K562 (cell line): ENCODE measurements at regions not wholly inside any gene's neighbourhood (a gene's known extent, or its start where the extent isn't known, plus 50 kb on each side); places are given as distances from the start of the nearest gene placed in this dataset.

Experiments used
- ATAC-seq: fragments of 200-7000 bp; cut with Tn5 transposase; 3 replicates; pipeline ENCODE4 v1.9.1; 2020; ENCODE audit warnings: moderate library complexity
- BruUV-seq: library from RNA; stranded (reverse); fragments of 400-500 nt; replicated peaks from 2 replicates; lab custom pipeline; 2021; lab: Mats Ljungman, UMichigan
- CTCF ChIA-PET: fragments of 300-600 bp; formaldehyde crosslinking; extraction: SDS; loops from one replicate; lab custom pipeline; 2021; ENCODE audit warnings: low intra/inter-chr PET ratio; lab: Yijun Ruan, JAX
- POLR2A ChIA-PET: fragments of 300-600, 350-650 bp; sonication (Branson Sonifier 250); formaldehyde crosslinking; extraction: SDS; loops from one replicate; lab custom pipeline; 2021; ENCODE audit warnings: antibody characterized with exemption, inconsistent platforms; lab: Yijun Ruan, JAX
- DNase-seq, 4 experiments: peaks; one replicate each; pipeline versions ENCODE4 v3.0.0 to v3.0.0-alpha.2; 2011 to 2018; ENCODE audit warnings: low spot score in 3 of 4, mixed read lengths in 3 of 4; ENCODE audit errors: extremely low read depth in 1 of 4
- FAIRE-seq: peaks from 2 replicates; lab custom pipeline; 2011; peaks lifted over from hg19 to GRCh38; lab: Jason Lieb, UNC
- H2AFZ ChIP-seq: 2 replicates; pipeline ENCODE4 v1.6.0; 2011; ENCODE audit warnings: low read depth, low read length, control low read depth, inconsistent platforms
- H3K27ac ChIP-seq: fragments of 200-600 bp; 3 replicates; pipeline ENCODE4 v1.8.0; 2011; ENCODE audit warnings: low read depth, mild to moderate bottlenecking, control low read depth, inconsistent platforms, low read length, moderate library complexity, mixed read lengths; ENCODE audit errors: extremely low read depth
- H3K27me3 ChIP-seq, 2 experiments: fragments of 300-600 bp in 1 of 2; 2 replicates in 1 of 2; 3 replicates in 1 of 2; pipeline versions ENCODE4 v1.6.0 to v1.8.0; 2011; ENCODE audit warnings: inconsistent platforms in 2 of 2, low read length in 2 of 2, mild to moderate bottlenecking in 1 of 2, mixed read lengths in 1 of 2, moderate library complexity in 1 of 2; ENCODE audit not compliant: control insufficient read depth in 2 of 2, insufficient read depth in 2 of 2
- H3K36me3 ChIP-seq: fragments of 300-600 bp; 3 replicates; pipeline ENCODE4 v1.8.0; 2011; ENCODE audit warnings: mild to moderate bottlenecking, low read length, inconsistent platforms; ENCODE audit not compliant: control insufficient read depth, insufficient read depth
- H3K4me1 ChIP-seq, 2 experiments: fragments of 200-600 bp in 1 of 2; replicated peaks in 1 of 2; 2 replicates in 1 of 2; 3 replicates in 1 of 2; pipeline versions ENCODE4 v1.5.1 to v1.8.0; 2011; ENCODE audit warnings: inconsistent platforms in 2 of 2, low read length in 2 of 2, mild to moderate bottlenecking in 1 of 2, mixed read lengths in 1 of 2, moderate library complexity in 1 of 2; ENCODE audit not compliant: control insufficient read depth in 2 of 2, insufficient read depth in 2 of 2
- H3K4me2 ChIP-seq: 2 replicates; pipeline ENCODE4 v1.6.1; 2011; ENCODE audit warnings: low read length, control low read depth, inconsistent platforms, mixed read lengths; ENCODE audit not compliant: insufficient read depth
- H3K4me3 ChIP-seq: fragments of 200-600 bp; sonication (generic), shearing (Covaris generic); 2 replicates; pipeline ENCODE4 v1.5.1; 2016; ENCODE audit warnings: control low read depth, inconsistent platforms
- H3K79me2 ChIP-seq: fragments of 200-600 bp; 3 replicates; pipeline ENCODE4 v1.8.0; 2011; ENCODE audit warnings: low read length, inconsistent platforms; ENCODE audit not compliant: control insufficient read depth, insufficient read depth
- H3K9ac ChIP-seq, 2 experiments: 2 replicates each; pipeline versions ENCODE4 v1.6.0 to v1.6.1; 2011; ENCODE audit warnings: low read depth in 2 of 2, low read length in 2 of 2, control low read depth in 1 of 2, inconsistent platforms in 1 of 2, mild to moderate bottlenecking in 1 of 2, mixed read lengths in 1 of 2; ENCODE audit not compliant: insufficient read depth in 1 of 2
- H3K9me1 ChIP-seq: one replicate; pipeline ENCODE4 v1.6.0; 2011; ENCODE audit warnings: inconsistent platforms, mild to moderate bottlenecking, low read length, moderate library complexity; ENCODE audit not compliant: control insufficient read depth, insufficient read depth
- H3K9me3 ChIP-seq: replicated peaks from 2 replicates; pipeline ENCODE4 v1.5.1; 2011; ENCODE audit warnings: low read depth, low read length, inconsistent platforms; ENCODE audit not compliant: control insufficient read depth, insufficient read depth
- H4K20me1 ChIP-seq: replicated peaks from 2 replicates; pipeline ENCODE4 v1.6.1; 2011; ENCODE audit warnings: low read length, inconsistent platforms, mixed read lengths; ENCODE audit not compliant: control insufficient read depth, insufficient read depth
- CEBPB ChIP-seq: fragments of 450-650 bp; IDR thresholded peaks from 2 replicates; pipeline ENCODE4 v1.6.1; 2016; ENCODE audit warnings: missing genetic modification characterization, missing compliant biosample characterization
- HOXB6 ChIP-seq: fragments of 250-450 bp; sonication (Bioruptor Pico); IDR thresholded peaks from 2 replicates; pipeline ENCODE4 v1.5.1; 2022; ENCODE audit warnings: mild to moderate bottlenecking, borderline replicate concordance
- NCOA1 ChIP-seq: fragments of 450-650 bp; IDR thresholded peaks from 2 replicates; pipeline ENCODE4 v1.6.1; 2016; ENCODE audit warnings: low read depth
- RFX1 ChIP-seq: fragments of 450-650 bp; IDR thresholded peaks from 2 replicates; pipeline ENCODE4 v1.6.1; 2016; ENCODE audit warnings: mild to moderate bottlenecking, moderate library complexity
- RHOXF2B ChIP-seq: fragments of 250-450 bp; sonication (Bioruptor Pico); conservative IDR thresholded peaks from 2 replicates; pipeline ENCODE4 v1.5.1; 2021
- SMAD3 ChIP-seq: fragments of 450-650 bp; formaldehyde crosslinking; conservative IDR thresholded peaks from 2 replicates; pipeline ENCODE4 v1.4.0; 2020; ENCODE audit warnings: mild to moderate bottlenecking
- TCF7 ChIP-seq: sonication (generic); IDR thresholded peaks from 2 replicates; pipeline ENCODE4 v1.6.1; 2016; ENCODE audit warnings: antibody characterized with exemption, borderline replicate concordance
- ZKSCAN3 ChIP-seq: fragments of 250-450 bp; sonication (Bioruptor Pico); IDR thresholded peaks from 2 replicates; pipeline ENCODE4 v1.4.0; 2020
- ZNF133 ChIP-seq: fragments of 250-450 bp; sonication (Bioruptor Pico); IDR thresholded peaks from 2 replicates; pipeline ENCODE4 v1.4.0; 2020; ENCODE audit warnings: mild to moderate bottlenecking
- ZNF77 ChIP-seq: fragments of 250-450 bp; sonication (Bioruptor Pico); IDR thresholded peaks from 2 replicates; pipeline ENCODE4 v1.5.0; 2020
- in situ Hi-C: fragments of 300-500 bp; cut with MboI; formaldehyde crosslinking; loops from 4 replicates; pipeline ENCODE4 v1.15.0; 2018; ENCODE audit warnings: inconsistent platforms, mixed read lengths
- intact Hi-C: fragments of 100-400 bp; cut with micrococcal nuclease; formaldehyde crosslinking; loops from 2 replicates; pipeline ENCODE4 v1.14.2; 2022
- TF ChIP-seq, protein P1 (sequence below): fragments of 450-650 bp; formaldehyde crosslinking; IDR thresholded peaks from 2 replicates; pipeline ENCODE4 v1.4.0; 2020; ENCODE audit warnings: mild to moderate bottlenecking, moderate library complexity
- TF ChIP-seq, protein P2 (sequence below): fragments of 450-650 bp; IDR thresholded peaks from 2 replicates; pipeline ENCODE4 v1.6.1; 2018; ENCODE audit not compliant: partially characterized antibody
- TF ChIP-seq, protein P3 (sequence below), 2 experiments: fragments of 450-650 bp in 1 of 2; sonication (generic) in 1 of 2; formaldehyde crosslinking; conservative IDR thresholded peaks; 2 replicates each; pipeline versions ENCODE4 v1.4.0 to v1.8.1; 2020 to 2022; ENCODE audit warnings: mild to moderate bottlenecking in 1 of 2, missing genetic modification reagents in 1 of 2
- TF ChIP-seq, protein P4 (sequence below), 3 experiments: IDR thresholded peaks in 2 of 3; conservative IDR thresholded peaks in 1 of 3; 2 replicates each; pipeline ENCODE4 v1.5.1; 2011 to 2012; ENCODE audit warnings: low read length in 3 of 3, mild to moderate bottlenecking in 3 of 3, control low read depth in 2 of 3, improper control_type of control experiment in 1 of 3, inconsistent platforms in 1 of 3, low read depth in 1 of 3, mixed read lengths in 1 of 3, moderate library complexity in 1 of 3; ENCODE audit not compliant: insufficient read depth in 2 of 3
- TF ChIP-seq, protein P5 (sequence below): sonication (generic); formaldehyde crosslinking; IDR thresholded peaks from 2 replicates; pipeline ENCODE4 v1.8.1; 2022; ENCODE audit warnings: missing genetic modification reagents

DNA sequence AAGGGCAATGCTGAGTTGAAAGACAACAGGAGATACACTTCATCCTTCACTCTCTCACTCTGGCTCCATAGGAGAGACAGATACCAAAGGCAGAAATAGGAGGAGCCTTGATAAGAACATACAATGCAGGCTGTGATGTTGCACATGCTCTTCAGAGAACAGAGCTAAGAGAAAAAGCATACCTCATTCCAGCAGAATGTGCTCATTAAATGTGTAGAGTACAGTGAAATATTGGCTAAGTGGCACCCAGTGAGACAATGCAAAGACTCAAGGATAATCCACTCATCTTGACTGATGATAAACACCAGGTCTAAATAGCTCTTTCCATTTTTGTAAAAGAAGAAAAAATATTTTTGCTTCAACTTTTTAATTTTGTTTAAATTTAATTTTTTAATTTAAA, 139.7 kb downstream of the OR2K2 start:
- FAIRE-seq: no peak
- no TSS peak for BruUV-seq
- Histone ChIP-seq H3K27me3 (no peaks in the 10 kb centered on the region), H3K79me2 (no peaks in the 10 kb centered on the region), H3K9me1 (no peaks in the 10 kb centered on the region), H3K36me3 (no peaks in the 10 kb centered on the region), H3K4me1 (no peaks in the 10 kb centered on the region), H3K4me2 (no peak overlapping the region), H3K27ac (no peak overlapping the region), H3K4me3 (no peak overlapping the region), H4K20me1 (no peaks in the 10 kb centered on the region), H3K9ac (no peak overlapping the region), H2AFZ (no peak overlapping the region), H3K9me3 (no peaks in the 10 kb centered on the region)
- no peak for DNase-seq
- intact Hi-C loops: no loop called here
- POLR2A ChIA-PET: no interaction called here
- ATAC-seq: no peak
- in situ Hi-C loops: no loop called here
- CTCF ChIA-PET: no interaction called here
- no peak for TF ChIP-seq ZNF77 (CRISPR knock-in tag)
- TF ChIP-seq ZNF133 (CRISPR knock-in tag): no peak
- TF ChIP-seq RHOXF2B (CRISPR knock-in tag): no peak
- TF ChIP-seq, protein P1, sequence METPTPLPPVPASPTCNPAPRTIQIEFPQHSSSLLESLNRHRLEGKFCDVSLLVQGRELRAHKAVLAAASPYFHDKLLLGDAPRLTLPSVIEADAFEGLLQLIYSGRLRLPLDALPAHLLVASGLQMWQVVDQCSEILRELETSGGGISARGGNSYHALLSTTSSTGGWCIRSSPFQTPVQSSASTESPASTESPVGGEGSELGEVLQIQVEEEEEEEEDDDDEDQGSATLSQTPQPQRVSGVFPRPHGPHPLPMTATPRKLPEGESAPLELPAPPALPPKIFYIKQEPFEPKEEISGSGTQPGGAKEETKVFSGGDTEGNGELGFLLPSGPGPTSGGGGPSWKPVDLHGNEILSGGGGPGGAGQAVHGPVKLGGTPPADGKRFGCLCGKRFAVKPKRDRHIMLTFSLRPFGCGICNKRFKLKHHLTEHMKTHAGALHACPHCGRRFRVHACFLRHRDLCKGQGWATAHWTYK (CRISPR knock-in tag): no peak
- TF ChIP-seq, protein P2, sequence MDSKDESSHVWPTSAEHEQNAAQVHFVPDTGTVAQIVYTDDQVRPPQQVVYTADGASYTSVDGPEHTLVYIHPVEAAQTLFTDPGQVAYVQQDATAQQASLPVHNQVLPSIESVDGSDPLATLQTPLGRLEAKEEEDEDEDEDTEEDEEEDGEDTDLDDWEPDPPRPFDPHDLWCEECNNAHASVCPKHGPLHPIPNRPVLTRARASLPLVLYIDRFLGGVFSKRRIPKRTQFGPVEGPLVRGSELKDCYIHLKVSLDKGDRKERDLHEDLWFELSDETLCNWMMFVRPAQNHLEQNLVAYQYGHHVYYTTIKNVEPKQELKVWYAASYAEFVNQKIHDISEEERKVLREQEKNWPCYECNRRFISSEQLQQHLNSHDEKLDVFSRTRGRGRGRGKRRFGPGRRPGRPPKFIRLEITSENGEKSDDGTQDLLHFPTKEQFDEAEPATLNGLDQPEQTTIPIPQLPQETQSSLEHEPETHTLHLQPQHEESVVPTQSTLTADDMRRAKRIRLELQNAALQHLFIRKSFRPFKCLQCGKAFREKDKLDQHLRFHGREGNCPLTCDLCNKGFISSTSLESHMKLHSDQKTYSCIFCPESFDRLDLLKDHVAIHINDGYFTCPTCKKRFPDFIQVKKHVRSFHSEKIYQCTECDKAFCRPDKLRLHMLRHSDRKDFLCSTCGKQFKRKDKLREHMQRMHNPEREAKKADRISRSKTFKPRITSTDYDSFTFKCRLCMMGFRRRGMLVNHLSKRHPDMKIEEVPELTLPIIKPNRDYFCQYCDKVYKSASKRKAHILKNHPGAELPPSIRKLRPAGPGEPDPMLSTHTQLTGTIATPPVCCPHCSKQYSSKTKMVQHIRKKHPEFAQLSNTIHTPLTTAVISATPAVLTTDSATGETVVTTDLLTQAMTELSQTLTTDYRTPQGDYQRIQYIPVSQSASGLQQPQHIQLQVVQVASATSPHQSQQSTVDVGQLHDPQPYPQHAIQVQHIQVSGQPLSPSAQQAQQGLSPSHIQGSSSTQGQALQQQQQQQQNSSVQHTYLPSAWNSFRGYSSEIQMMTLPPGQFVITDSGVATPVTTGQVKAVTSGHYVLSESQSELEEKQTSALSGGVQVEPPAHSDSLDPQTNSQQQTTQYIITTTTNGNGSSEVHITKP: no peak
- TF ChIP-seq, protein P3, sequence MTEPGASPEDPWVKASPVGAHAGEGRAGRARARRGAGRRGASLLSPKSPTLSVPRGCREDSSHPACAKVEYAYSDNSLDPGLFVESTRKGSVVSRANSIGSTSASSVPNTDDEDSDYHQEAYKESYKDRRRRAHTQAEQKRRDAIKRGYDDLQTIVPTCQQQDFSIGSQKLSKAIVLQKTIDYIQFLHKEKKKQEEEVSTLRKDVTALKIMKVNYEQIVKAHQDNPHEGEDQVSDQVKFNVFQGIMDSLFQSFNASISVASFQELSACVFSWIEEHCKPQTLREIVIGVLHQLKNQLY (CRISPR knock-in tag; conservative IDR thresholded peaks at IDR 0.05): no peak
- no peak for TF ChIP-seq RFX1
- no peak for TF ChIP-seq HOXB6 (CRISPR knock-in tag)
- TF ChIP-seq NCOA1: no peak
- TF ChIP-seq CEBPB (tag): no peak
- no peak for TF ChIP-seq SMAD3 (CRISPR knock-in tag)
- no peak for TF ChIP-seq ZKSCAN3
- TF ChIP-seq, protein P4, sequence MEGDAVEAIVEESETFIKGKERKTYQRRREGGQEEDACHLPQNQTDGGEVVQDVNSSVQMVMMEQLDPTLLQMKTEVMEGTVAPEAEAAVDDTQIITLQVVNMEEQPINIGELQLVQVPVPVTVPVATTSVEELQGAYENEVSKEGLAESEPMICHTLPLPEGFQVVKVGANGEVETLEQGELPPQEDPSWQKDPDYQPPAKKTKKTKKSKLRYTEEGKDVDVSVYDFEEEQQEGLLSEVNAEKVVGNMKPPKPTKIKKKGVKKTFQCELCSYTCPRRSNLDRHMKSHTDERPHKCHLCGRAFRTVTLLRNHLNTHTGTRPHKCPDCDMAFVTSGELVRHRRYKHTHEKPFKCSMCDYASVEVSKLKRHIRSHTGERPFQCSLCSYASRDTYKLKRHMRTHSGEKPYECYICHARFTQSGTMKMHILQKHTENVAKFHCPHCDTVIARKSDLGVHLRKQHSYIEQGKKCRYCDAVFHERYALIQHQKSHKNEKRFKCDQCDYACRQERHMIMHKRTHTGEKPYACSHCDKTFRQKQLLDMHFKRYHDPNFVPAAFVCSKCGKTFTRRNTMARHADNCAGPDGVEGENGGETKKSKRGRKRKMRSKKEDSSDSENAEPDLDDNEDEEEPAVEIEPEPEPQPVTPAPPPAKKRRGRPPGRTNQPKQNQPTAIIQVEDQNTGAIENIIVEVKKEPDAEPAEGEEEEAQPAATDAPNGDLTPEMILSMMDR (IDR thresholded peaks at IDR 0.05 in 2 of 3, conservative IDR thresholded peaks at IDR 0.05 in 1 of 3; ENCODE audit: insufficient read depth in 2 of 3, low read depth in 1 of 3, low read length in 3 of 3): no peak
- TF ChIP-seq TCF7: no peak
- TF ChIP-seq, protein P5, sequence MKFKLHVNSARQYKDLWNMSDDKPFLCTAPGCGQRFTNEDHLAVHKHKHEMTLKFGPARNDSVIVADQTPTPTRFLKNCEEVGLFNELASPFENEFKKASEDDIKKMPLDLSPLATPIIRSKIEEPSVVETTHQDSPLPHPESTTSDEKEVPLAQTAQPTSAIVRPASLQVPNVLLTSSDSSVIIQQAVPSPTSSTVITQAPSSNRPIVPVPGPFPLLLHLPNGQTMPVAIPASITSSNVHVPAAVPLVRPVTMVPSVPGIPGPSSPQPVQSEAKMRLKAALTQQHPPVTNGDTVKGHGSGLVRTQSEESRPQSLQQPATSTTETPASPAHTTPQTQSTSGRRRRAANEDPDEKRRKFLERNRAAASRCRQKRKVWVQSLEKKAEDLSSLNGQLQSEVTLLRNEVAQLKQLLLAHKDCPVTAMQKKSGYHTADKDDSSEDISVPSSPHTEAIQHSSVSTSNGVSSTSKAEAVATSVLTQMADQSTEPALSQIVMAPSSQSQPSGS (CRISPR knock-in tag): no peak
